IMR-90 (cell line): ENCODE measurements at regions not wholly inside any gene's neighbourhood (a gene's known extent, or its start where the extent isn't known, plus 50 kb on each side); places are given as distances from the start of the nearest gene placed in this dataset.

Experiments used
- ATAC-seq: fragments of 200-7000 bp; cut with Tn5 transposase; 2 replicates; pipeline ENCODE4 v1.9.1; 2020; ENCODE audit warnings: low read depth, mild to moderate bottlenecking, moderate library complexity
- BruUV-seq: library from RNA; stranded (reverse); fragments of 400-500 nt; replicated peaks from 2 replicates; lab custom pipeline; 2021; lab: Mats Ljungman, UMichigan
- CTCF ChIA-PET: fragments of 300-600 bp; formaldehyde crosslinking; extraction: SDS; loops from one replicate; lab custom pipeline; 2021; ENCODE audit warnings: antibody characterized with exemption; lab: Yijun Ruan, JAX
- POLR2A ChIA-PET: fragments of 300-600 bp; sonication (Branson Sonifier 250); formaldehyde crosslinking; loops from one replicate; lab custom pipeline; 2022; ENCODE audit warnings: antibody characterized with exemption; ENCODE audit not compliant: unreplicated experiment; lab: Charles Lee
- DNase-seq: peaks from one replicate; pipeline ENCODE4 v3.0.0; 2013
- H2AFZ ChIP-seq: replicated peaks from 2 replicates; pipeline ENCODE3; 2013; ENCODE audit warnings: low read length, mild to moderate bottlenecking; ENCODE audit not compliant: poor library complexity
- H2AK5ac ChIP-seq: 2 replicates; pipeline ENCODE4 v1.6.1; 2013; ENCODE audit warnings: low read depth, low read length, inconsistent platforms
- H2AK9ac ChIP-seq: replicated peaks from 2 replicates; pipeline ENCODE3; 2013; ENCODE audit warnings: mild to moderate bottlenecking, low read depth, low read length, moderate library complexity; ENCODE audit not compliant: poor library complexity
- H2BK120ac ChIP-seq: 2 replicates; pipeline ENCODE4 v1.6.1; 2013; ENCODE audit warnings: low read depth, low read length, inconsistent platforms
- H2BK15ac ChIP-seq: 3 replicates; pipeline ENCODE4 v1.6.1; 2013; ENCODE audit warnings: low read depth, low read length, inconsistent platforms
- H2BK20ac ChIP-seq: 2 replicates; pipeline ENCODE4 v1.6.1; 2013; ENCODE audit warnings: low read depth, mild to moderate bottlenecking, inconsistent platforms, low read length, moderate library complexity
- H2BK5ac ChIP-seq: 2 replicates; pipeline ENCODE4 v1.6.1; 2013; ENCODE audit warnings: mild to moderate bottlenecking, low read depth, low read length, inconsistent platforms; ENCODE audit not compliant: poor library complexity, severe bottlenecking
- H3K14ac ChIP-seq: replicated peaks from 2 replicates; pipeline ENCODE4 v1.6.1; 2013; ENCODE audit warnings: low read depth, low read length, inconsistent platforms
- H3K18ac ChIP-seq: 2 replicates; pipeline ENCODE4 v1.6.1; 2013; ENCODE audit warnings: low read depth, low read length, control low read depth
- H3K23ac ChIP-seq: 2 replicates; pipeline ENCODE4 v1.6.1; 2013; ENCODE audit warnings: low read depth, low read length, inconsistent platforms
- H3K27ac ChIP-seq: 2 replicates; pipeline ENCODE4 v1.5.1; 2013; ENCODE audit warnings: mild to moderate bottlenecking, control low read depth, low read length; ENCODE audit not compliant: insufficient read depth
- H3K27me3 ChIP-seq: 2 replicates; pipeline ENCODE4 v1.6.1; 2013; ENCODE audit warnings: low read length; ENCODE audit not compliant: control insufficient read depth, insufficient read depth
- H3K36me3 ChIP-seq: 2 replicates; pipeline ENCODE4 v1.6.1; 2013; ENCODE audit warnings: low read length, mixed read lengths; ENCODE audit not compliant: control insufficient read depth, insufficient read depth
- H3K4ac ChIP-seq: 2 replicates; pipeline ENCODE4 v1.6.1; 2013; ENCODE audit warnings: low read depth, low read length, inconsistent platforms
- H3K4me1 ChIP-seq: 2 replicates; pipeline ENCODE4 v1.6.1; 2013; ENCODE audit warnings: low read length, mixed read lengths; ENCODE audit not compliant: control insufficient read depth, insufficient read depth
- H3K4me2 ChIP-seq: 2 replicates; pipeline ENCODE4 v1.6.1; 2013; ENCODE audit warnings: low read depth, mild to moderate bottlenecking, control low read depth, low read length, moderate library complexity
- H3K4me3 ChIP-seq: 2 replicates; pipeline ENCODE4 v1.5.1; 2013; ENCODE audit warnings: low read depth, mild to moderate bottlenecking, control low read depth, low read length, moderate library complexity; ENCODE audit not compliant: insufficient read depth
- H3K56ac ChIP-seq: 2 replicates; pipeline ENCODE4 v1.6.1; 2013; ENCODE audit warnings: low read length, inconsistent platforms; ENCODE audit not compliant: insufficient read depth; ENCODE audit errors: extremely low read depth
- H3K79me1 ChIP-seq, 2 experiments: 2 replicates each; pipeline ENCODE4 v1.6.1; 2013; ENCODE audit warnings: low read length in 2 of 2, inconsistent platforms in 1 of 2, low read depth in 1 of 2
- H3K9ac ChIP-seq: 2 replicates; pipeline ENCODE4 v1.6.1; 2013; ENCODE audit warnings: low read depth, low read length, control low read depth
- H3K9me1 ChIP-seq: 2 replicates; pipeline ENCODE4 v1.6.1; 2013; ENCODE audit warnings: low read length, inconsistent platforms; ENCODE audit not compliant: insufficient read depth
- H3K9me3 ChIP-seq: 2 replicates; pipeline ENCODE4 v1.6.1; 2013; ENCODE audit warnings: low read length; ENCODE audit not compliant: control insufficient read depth, insufficient read depth
- H4K20me1 ChIP-seq: 2 replicates; pipeline ENCODE4 v1.6.1; 2013; ENCODE audit warnings: low read length, inconsistent platforms; ENCODE audit not compliant: insufficient read depth
- H4K5ac ChIP-seq: 2 replicates; pipeline ENCODE4 v1.6.1; 2013; ENCODE audit warnings: mild to moderate bottlenecking, low read depth, low read length, control low read depth
- H4K8ac ChIP-seq, 2 experiments: 2 replicates each; pipeline ENCODE4 v1.6.1; 2013; ENCODE audit warnings: low read depth in 2 of 2, low read length in 2 of 2, control low read depth in 1 of 2, inconsistent platforms in 1 of 2
- H4K91ac ChIP-seq: 2 replicates; pipeline ENCODE4 v1.6.1; 2013; ENCODE audit warnings: low read depth, low read length, inconsistent platforms; ENCODE audit not compliant: insufficient read depth
- CEBPB ChIP-seq: IDR thresholded peaks from 2 replicates; pipeline ENCODE4 v1.6.1; 2012; ENCODE audit warnings: low read depth, low read length, improper control_type of control experiment
- NFE2L2 ChIP-seq: fragments of 150-350 bp; IDR thresholded peaks from 2 replicates; pipeline ENCODE4 v1.6.1; 2016; ENCODE audit warnings: low read depth, mild to moderate bottlenecking, low read length
- WGBS, 2 experiments: methylation state at CpG; one replicate each; pipeline versions ENCODE4 v1.1.5 to v1.1.7; 2013; ENCODE audit warnings: missing lambda C conversion rate in 2 of 2; ENCODE audit not compliant: insufficient read length in 1 of 2; ENCODE audit errors: extremely low coverage in 2 of 2; 5-methylcytosine and 5-hydroxymethylcytosine counted together
- dilution Hi-C: fragments of 300-500 bp; cut with HindIII; formaldehyde crosslinking; loops from one replicate; pipeline ENCODE4 v1.14.3; 2018; ENCODE audit warnings: low sequenced_read_pairs; ENCODE audit not compliant: unreplicated experiment
- in situ Hi-C: fragments of 300-500 bp; cut with MboI; formaldehyde crosslinking; loops from 3 replicates; pipeline ENCODE4 v1.14.3; 2019; ENCODE audit warnings: low sequenced_read_pairs, inconsistent platforms, mixed read lengths
- intact Hi-C: fragments of 100-400 bp; cut with micrococcal nuclease; formaldehyde crosslinking; loops from 2 replicates; pipeline ENCODE4 v1.10.0; 2022

GRCh38 chr17:62876063-62876462 lies 67.9 kb upstream of the MARCHF10 start:
- no peaks in the 10 kb centered on the region for H3K9me3 ChIP-seq
- POLR2A ChIA-PET: no interaction called here
- peak overlapping the region; percentile 8; the same call in 1 of the 2 replicates for H4K5ac ChIP-seq
- H3K9me1 ChIP-seq: peaks cover 3% of the 10 kb centered on the region; the same call in 1 of the 2 replicates
- no peaks in the 10 kb centered on the region for H3K27me3 ChIP-seq
- H2AK9ac ChIP-seq: no peak overlapping the region
- peak overlapping the region; percentile 60 for H2BK20ac ChIP-seq
- in situ Hi-C loops: no loop called here
- peak overlapping the region; percentile 76 for H2AK5ac ChIP-seq
- no peak overlapping the region for H3K9ac ChIP-seq
- CTCF ChIA-PET: no interaction called here
- no peak overlapping the region for H3K27ac ChIP-seq
- H2BK15ac ChIP-seq: peak overlapping the region; percentile 10; the same call in 1 of the 3 replicates
- no peaks in the 10 kb centered on the region for H4K20me1 ChIP-seq
- H3K56ac ChIP-seq: no peak overlapping the region
- H3K79me1 ChIP-seq: no peaks in the 10 kb centered on the region
- peak overlapping the region; percentile 76; the same call in 1 of the 2 replicates for H3K4ac ChIP-seq
- peak overlapping the region; percentile 46; the same call in 1 of the 2 replicates for H3K14ac ChIP-seq
- DNase-seq: peak; percentile 39
- H3K23ac ChIP-seq: peak overlapping the region; percentile 10; the same call in 1 of the 2 replicates
- H3K4me1 ChIP-seq: peaks cover 17% of the 10 kb centered on the region
- peak overlapping the region; percentile 94; the same call in 1 of the 2 replicates for H3K18ac ChIP-seq
- peak overlapping the region; percentile 77 for H2BK120ac ChIP-seq
- peak; percentile 35 for ATAC-seq
- H4K8ac ChIP-seq: peak overlapping the region; percentile 38 to 79
- H3K4me2 ChIP-seq: no peak overlapping the region
- peak overlapping the region; percentile 35 for H2AFZ ChIP-seq
- dilution Hi-C loops: no loop called here
- H3K4me3 ChIP-seq: no peak overlapping the region
- intact Hi-C loops: no loop called here
- H4K91ac ChIP-seq: peak overlapping the region; percentile 5; the same call in 1 of the 2 replicates
- TF ChIP-seq CEBPB (peak; percentile 23; the same call in 1 of the 2 replicates), NFE2L2 (no peak)
- no TSS peak for BruUV-seq
- H3K36me3 ChIP-seq: no peaks in the 10 kb centered on the region
- WGBS, 2 experiments: no CpG with 5 or more reads among the region's 2 CpGs
- peak overlapping the region; percentile 90 for H2BK5ac ChIP-seq
